ENCODE measurements at regions not wholly inside any gene's neighbourhood (a gene's known extent, or its start where the extent isn't known, plus 50 kb on each side); places are given as distances from the start of the nearest gene placed in this dataset.
A peak's percentile ranks its signal among the peaks of the same experiment; 100 is the strongest.

- no peak for DNase-seq
Observed at GRCh38 chr16:48930951-48931553, 321.1 kb upstream of the N4BP1 start.

DNA sequence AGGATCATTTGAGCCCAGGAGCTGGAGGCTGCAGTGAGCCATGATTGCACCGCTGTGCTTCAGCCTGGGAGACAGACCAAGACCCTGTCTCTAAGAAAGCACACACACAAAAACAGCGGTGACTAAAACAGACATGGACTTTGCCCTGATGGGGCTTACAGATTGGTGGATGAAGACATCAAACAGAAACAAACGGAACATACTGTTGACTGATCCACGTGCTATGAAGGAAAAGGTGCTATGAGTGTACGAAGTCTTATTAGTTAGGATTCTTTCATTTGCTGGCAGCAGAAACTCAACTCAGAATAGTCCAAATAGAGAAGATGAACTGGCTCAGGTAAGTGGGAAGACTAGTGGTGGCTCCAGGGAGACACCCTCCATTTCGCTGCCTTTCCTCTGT is 309.8 kb upstream of the N4BP1 start:
- DNase-seq, result no peak

DNA sequence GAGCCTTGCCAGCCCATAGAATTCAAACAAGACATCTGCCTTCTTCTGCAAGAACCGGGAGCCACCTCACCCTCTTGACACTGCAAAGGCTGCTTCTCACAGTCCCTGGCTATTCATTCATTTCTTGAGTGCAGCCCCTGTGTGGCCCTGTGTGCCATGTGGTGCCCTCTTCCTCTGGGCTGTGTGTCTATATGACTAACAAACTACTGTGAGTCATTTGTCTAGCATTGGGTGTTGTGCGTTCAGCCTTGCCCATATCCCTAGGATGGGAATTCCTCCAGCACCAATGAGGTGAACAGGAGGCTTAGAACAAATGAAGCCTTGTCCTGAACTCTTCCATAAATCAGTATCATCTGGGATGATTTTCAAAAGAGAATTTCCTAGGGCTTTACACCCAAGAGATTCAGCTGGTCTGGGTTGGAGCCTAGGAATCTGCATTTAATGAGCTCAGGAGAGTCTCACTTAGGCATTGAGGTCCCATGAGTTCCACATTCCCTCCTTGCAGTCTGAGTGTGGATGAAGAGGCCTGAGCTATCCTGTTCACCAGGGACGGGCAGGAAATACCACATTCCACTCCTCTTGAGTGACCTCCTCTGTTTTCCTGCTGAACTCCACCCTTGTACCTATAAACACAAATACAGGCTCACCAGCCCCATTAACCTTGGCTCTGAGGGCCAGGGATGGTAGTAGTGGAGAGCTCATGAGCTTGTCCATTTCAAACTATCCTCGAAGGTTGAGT is 308.7 kb upstream of the N4BP1 start:
- no peak for DNase-seq

DNA sequence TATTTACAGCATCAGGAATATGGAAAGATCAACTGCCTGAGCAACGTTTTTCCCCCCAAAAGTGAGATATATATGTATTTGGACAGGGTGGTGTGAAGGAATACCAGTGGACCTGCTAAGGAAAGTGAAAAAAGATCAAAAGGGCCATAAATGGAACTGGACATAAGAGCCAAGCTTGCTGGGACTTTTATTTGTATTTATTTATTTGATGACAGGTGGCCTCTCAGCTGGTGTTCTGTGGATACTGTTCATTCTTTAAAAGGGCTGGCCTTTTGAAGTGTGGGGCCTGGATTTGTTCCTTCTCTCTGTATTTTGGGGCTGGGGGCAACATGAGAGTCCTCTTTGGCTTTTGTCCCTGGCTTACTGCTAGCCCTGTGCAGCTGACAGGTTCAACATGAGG is 306.6 kb upstream of the N4BP1 start:
- DNase-seq, result no peak

DNA sequence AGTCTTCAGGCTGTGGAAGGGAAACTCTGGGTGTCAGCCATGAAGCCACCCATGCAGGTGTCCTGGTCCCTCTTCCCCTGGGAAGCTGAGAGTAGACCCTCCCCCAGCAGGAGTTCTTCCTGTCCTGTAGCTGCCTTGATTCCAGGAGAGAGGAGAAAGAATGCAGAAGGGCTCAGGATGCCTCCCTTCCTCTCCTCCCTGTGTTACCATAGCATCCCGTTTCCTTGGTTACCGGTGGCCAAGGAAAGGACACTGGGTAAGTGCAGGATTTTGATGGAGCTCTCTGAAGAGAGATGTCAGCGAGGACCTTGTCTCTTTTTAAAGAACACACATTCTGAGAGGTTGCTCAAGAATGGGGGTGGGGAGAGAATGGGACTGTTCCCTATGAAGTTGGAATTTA is 304.1 kb upstream of the N4BP1 start:
- DNase-seq, result no peak

GRCh38 chr16:48913384-48913783 is 303.4 kb upstream of the N4BP1 start:
- no peak for DNase-seq

DNA sequence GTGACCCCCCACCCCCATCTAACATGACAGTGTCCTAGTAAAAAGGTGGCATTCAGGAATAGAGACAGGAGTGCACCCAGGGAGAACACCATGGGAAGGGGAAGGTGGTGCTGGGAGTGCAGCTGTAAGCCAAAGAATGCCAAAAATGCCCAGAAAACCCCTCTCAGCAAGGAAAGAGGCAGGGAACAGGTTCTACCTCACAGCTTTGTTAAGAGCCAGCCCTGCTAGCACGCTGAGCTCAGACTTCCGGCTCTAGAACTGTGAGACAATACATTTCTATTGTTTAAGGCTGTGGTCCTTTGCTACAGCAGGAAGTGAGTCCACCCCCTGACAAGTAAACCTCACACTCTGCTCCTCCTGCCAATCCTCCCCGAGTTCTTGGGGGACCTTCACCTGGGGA is 302.4 kb upstream of the N4BP1 start:
- DNase-seq, result no peak

DNA sequence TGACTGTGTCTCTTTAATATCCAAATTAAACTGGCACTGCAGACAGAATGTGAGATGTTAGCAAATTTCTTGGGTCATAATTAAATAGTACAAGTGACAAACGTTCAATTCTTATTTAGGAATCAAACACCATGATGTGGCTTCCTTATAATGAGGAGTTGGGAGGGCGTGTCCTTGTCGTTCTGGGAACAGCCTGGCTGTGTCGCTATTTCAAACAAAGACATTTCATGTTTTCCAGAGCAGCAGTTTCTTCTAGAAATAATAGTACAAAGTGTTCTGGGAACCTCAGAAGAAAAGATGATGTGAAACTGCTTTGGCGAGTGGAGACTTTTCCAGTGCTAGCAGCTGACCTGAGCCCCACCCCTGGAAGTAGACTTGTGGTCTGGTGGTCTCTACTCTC is 301.7 kb upstream of the N4BP1 start:
- no peak for DNase-seq

DNA sequence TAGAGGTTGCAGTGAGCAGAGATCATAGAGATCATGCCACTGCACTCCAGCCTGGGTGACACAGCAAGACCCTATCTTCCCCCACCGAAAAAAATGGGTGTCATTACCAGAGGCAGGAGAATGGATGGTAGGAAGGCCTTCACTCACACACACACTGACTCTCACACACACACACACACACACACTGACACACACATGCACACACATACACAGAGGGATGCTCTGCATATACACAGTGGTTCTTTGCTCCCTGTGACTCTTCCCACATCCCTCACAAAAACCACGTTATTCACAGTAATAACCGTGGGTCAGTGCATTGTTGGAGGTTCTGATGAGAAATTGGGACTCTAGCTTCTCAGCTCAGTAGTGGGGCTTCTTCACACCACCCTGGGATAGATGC is 300.2 kb upstream of the N4BP1 start:
- DNase-seq, result no peak

DNA sequence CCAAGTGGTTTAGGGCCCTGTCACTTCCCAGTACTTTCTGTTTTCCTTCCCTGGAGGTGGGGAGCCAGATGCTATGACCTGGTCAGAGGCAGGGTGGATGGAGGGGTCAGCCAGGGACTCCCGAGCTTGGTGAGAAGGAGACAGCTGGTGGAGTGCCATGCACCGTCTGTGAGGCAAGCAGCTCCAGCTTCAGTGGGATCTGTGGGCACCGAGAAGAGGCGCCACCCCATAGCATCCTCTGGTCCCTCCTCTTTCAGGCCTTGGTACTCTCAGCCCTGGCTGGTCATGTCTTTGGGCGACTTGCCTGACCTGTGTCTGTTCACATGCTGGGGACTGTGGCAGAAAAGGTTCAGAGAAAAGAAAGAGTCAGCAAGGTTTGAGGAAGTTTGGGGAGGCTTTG is 299.3 kb upstream of the N4BP1 start:
- no peak for DNase-seq

GRCh38 chr16:48907906-48908634 is 298.1 kb upstream of the N4BP1 start:
- no peak for DNase-seq

GRCh38 chr16:48905632-48906505 is 295.9 kb upstream of the N4BP1 start:
- DNase-seq, result no peak

GRCh38 chr16:48904333-48904732 is 294.4 kb upstream of the N4BP1 start:
- no peak for DNase-seq

- no peak for DNase-seq
Observed at GRCh38 chr16:48903039-48903438, 293.1 kb upstream of the N4BP1 start.

GRCh38 chr16:48901712-48902374 is 291.9 kb upstream of the N4BP1 start:
- DNase-seq, result peak; percentile 27

DNA sequence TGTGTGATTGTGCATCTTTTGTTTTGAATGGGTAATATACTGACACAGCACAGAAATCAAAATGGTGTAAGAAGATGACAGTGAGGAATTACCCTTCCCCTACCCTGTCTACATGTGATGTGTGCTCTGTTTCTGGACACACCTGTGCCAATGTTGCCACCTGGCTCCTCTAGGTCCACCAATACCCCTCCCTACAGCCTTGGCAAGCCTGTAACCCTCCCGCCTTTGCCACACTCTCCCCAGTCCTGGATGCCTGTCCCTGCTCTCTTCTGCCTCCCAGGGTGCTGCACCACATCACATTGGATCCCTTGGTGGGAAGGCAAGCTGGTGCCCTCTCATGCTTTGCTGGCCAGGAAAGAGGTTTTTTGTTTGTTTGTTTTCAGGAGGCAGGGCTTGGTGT is 289.5 kb upstream of the N4BP1 start:
- no peak for DNase-seq

DNA sequence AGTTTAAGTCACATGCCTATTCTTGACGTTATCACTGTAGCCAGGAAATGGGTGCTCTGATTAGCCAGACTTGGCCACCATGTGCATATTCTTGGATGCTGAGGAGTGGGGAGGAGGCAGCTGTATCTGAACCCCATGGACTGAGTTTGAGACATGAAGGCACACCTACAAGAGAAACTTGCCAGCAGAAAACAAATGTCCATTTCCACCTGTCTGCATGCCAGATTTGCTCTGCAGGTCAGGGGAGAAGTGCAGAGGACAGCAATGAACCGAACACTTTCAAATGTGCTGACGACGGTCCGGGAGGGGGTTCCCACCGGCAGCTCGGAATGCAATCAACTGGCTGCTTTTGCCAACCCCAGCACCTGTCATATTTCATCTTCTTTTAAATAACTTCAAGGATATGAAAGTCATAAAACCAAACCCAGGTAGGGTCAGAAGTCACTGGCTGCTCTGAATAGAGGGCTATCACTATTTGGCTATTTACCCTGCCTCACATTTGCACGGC is 287.8 kb upstream of the N4BP1 start:
- DNase-seq, result no peak

DNA sequence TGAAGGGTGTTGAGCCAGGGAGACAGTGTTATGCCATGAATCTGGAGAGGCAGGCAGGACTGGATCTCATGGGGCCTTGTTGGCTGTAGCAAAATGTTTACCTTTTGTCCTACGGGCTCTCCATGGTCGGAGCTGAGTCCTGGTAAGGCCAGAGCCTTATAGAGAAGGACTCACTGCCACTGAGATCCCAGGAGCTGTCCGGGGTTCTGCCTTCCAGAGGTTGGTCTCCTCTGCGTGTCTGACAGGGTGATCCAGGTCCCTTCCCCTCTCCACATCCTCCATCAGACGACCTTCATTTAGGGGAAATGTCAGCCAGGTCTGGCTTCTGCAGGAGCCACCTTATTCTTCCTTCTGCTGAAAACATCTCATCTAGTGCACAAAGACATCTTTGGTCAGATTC is 285.2 kb upstream of the N4BP1 start:
- DNase-seq, result no peak

DNA sequence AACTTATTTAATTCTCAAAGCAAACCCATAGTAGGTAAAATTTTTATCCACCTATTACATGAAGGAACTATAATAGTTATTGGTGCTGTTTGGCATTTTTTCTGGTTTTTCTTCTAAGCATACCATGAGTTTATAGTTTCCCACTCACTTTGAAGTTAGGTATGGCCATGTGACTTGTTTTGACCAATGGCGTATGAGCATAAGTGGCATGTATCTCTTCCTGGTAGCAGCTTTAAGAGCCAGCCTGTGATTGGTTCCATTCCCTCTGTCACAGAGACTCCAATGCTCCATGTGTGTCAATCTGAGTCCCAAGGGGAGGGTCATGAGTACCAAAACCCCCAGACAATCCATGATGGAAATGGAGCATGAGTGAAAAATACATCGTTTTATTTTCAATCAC is 282.9 kb upstream of the N4BP1 start:
- DNase-seq, result no peak

DNA sequence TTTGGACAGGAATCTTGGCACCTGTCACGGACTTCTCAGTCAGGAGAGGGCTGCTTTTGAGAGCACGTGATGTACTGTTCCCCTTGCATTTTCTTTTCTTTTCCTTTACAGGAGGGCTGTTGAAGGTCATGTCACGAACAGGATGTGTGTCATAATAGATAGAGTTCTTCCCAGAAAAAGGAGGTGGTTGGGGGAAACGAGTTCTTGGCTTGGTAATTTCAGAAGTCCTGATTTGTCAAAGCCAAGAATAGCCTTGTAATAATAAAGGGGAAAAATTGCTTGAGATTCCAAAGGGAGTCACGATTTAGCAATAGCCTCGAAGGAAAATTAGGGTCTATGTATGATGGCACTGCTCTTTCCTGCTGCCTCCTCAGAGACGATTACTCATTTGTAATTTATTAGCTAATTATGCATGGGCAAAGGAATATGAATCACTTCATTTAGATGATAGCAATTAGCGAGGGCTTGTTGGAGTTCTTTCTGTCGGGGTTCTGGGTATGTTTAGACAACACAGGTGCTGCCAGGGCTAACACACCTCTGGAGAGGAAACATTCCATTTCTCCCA is 277.7 kb upstream of the N4BP1 start:
- no peak for DNase-seq

DNA sequence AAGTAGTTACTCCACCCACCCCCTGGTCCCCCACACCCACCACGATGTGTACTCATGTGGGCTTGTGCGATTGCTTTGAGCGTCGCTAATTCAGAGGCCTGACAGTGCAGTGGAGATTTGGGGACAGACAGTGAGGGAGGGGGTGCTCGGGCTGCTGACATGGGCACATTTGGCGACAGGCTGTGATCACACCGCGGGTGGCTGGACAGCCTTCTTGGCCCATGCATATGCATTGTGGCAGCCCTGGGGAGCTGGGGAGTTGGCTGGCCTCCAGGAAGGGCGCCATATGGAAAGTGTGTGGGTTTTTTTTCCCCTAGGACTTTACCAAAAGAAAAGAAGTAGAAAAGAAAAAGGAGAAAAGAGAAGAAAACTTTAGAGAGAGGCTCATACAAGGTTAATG is 275.5 kb upstream of the N4BP1 start:
- DNase-seq, result no peak

- DNase-seq, result no peak
Observed at GRCh38 chr16:48881272-48881671, 271.3 kb upstream of the N4BP1 start.

Data from NCI-H187 treated with DMSO at 0.1 percent for 48 hours (cell line).